ENCODE measurements at regions not wholly inside any gene's neighbourhood (a gene's known extent, or its start where the extent isn't known, plus 50 kb on each side); places are given as distances from the start of the nearest gene placed in this dataset.

DNA sequence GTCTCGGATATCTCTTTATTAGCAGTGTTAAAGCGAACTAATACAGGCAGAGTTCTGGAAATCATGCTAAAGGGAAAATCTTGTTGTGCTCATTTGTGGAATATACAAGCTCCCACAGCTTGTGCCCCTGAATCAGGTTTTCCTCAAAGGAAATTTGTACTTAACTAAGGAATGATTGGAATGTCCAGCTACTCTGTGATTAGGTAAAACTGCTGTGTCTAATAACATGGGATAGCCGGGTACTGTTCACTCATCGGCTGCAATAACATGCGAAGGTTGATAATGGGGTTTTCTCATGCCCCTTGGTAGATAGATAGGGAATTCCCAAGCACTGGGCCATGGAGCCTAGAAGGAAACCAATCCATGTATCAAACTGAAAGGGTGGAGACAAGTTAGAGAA is 306.7 kb downstream of the NR2F1-AS1 start:
- TF ChIP-seq EP300 (conservative IDR thresholded peaks at IDR 0.05; ENCODE audit: poor library complexity, severe bottlenecking) = no peak
- TF ChIP-seq, protein P1, sequence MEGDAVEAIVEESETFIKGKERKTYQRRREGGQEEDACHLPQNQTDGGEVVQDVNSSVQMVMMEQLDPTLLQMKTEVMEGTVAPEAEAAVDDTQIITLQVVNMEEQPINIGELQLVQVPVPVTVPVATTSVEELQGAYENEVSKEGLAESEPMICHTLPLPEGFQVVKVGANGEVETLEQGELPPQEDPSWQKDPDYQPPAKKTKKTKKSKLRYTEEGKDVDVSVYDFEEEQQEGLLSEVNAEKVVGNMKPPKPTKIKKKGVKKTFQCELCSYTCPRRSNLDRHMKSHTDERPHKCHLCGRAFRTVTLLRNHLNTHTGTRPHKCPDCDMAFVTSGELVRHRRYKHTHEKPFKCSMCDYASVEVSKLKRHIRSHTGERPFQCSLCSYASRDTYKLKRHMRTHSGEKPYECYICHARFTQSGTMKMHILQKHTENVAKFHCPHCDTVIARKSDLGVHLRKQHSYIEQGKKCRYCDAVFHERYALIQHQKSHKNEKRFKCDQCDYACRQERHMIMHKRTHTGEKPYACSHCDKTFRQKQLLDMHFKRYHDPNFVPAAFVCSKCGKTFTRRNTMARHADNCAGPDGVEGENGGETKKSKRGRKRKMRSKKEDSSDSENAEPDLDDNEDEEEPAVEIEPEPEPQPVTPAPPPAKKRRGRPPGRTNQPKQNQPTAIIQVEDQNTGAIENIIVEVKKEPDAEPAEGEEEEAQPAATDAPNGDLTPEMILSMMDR (IDR thresholded peaks at IDR 0.05; ENCODE audit: poor library complexity, severe bottlenecking) = no peak
- no peak for TF ChIP-seq TAF1 (IDR thresholded peaks at IDR 0.05; ENCODE audit: low read depth)
- no peak for TF ChIP-seq POLR2AphosphoS5 (IDR thresholded peaks at IDR 0.05)
- TF ChIP-seq RAD21 (conservative IDR thresholded peaks at IDR 0.05) = no peak
- TF ChIP-seq, protein P2, sequence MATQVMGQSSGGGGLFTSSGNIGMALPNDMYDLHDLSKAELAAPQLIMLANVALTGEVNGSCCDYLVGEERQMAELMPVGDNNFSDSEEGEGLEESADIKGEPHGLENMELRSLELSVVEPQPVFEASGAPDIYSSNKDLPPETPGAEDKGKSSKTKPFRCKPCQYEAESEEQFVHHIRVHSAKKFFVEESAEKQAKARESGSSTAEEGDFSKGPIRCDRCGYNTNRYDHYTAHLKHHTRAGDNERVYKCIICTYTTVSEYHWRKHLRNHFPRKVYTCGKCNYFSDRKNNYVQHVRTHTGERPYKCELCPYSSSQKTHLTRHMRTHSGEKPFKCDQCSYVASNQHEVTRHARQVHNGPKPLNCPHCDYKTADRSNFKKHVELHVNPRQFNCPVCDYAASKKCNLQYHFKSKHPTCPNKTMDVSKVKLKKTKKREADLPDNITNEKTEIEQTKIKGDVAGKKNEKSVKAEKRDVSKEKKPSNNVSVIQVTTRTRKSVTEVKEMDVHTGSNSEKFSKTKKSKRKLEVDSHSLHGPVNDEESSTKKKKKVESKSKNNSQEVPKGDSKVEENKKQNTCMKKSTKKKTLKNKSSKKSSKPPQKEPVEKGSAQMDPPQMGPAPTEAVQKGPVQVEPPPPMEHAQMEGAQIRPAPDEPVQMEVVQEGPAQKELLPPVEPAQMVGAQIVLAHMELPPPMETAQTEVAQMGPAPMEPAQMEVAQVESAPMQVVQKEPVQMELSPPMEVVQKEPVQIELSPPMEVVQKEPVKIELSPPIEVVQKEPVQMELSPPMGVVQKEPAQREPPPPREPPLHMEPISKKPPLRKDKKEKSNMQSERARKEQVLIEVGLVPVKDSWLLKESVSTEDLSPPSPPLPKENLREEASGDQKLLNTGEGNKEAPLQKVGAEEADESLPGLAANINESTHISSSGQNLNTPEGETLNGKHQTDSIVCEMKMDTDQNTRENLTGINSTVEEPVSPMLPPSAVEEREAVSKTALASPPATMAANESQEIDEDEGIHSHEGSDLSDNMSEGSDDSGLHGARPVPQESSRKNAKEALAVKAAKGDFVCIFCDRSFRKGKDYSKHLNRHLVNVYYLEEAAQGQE (IDR thresholded peaks at IDR 0.05; ENCODE audit: borderline replicate concordance) = no peak
- no peak for TF ChIP-seq EZH2 (IDR thresholded peaks at IDR 0.05; ENCODE audit: borderline replicate concordance, insufficient read depth, low read length, poor library complexity, severe bottlenecking)
- TF ChIP-seq MXI1 (conservative IDR thresholded peaks at IDR 0.05; ENCODE audit: poor library complexity, severe bottlenecking) = no peak
- TF ChIP-seq SMC3 (conservative IDR thresholded peaks at IDR 0.05; ENCODE audit: poor library complexity) = no peak
